Left renal cortex interstitium (tissue), 4 donors: ENCODE measurements at regions not wholly inside any gene's neighbourhood (a gene's known extent, or its start where the extent isn't known, plus 50 kb on each side); places are given as distances from the start of the nearest gene placed in this dataset.
"Not testable (repeated sequence)": the region's sequence is repeated elsewhere in the genome, so short reads cannot be mapped to it uniquely, and the experiment has no call there.

Experiments used
- DNase-seq, 4 donors: peaks; one replicate each; pipeline ENCODE4 v3.0.0-alpha.2; 2013; ENCODE audit warnings: low read depth in 4 of 4, low spot score in 2 of 4, missing footprints in 1 of 4

DNA sequence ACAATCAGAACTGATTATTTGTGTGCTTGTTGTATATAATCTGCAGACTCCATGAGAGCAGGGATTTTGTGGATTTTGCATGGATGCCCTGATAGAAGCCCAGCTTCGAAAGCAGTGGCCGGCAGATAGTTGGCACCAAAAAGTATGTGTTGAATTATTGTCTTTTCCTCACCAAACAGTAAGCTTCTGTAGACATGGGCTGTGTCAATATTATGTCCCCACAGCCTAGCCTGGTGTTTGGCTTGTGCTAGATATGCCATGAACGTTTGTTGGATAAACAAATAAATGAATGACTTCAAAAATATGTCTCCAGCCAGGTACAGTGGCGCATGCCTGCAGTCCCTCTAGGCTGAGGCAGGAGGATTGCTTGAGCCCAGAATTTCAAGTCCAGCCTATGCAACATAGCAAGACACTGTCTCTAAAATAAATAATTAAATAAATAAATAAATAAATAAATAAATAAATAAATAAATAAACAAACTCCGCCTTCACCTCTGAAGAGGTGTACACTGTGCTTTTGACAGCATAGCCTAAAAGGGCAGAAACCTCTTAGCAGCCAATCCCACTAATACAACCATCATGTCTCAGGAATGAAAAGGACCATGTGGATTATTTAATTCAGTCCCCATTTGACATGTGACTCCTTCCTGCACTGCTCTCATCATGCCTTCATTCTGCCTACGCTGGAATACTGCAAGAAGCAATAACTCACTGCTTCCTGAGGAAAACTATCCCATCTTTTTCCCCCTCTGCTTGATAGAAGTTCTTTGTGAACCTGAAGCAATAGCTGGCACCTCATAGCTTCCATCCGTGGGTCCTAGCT is 335.2 kb downstream of the FBXW7 start:
- no peak for DNase-seq

DNA sequence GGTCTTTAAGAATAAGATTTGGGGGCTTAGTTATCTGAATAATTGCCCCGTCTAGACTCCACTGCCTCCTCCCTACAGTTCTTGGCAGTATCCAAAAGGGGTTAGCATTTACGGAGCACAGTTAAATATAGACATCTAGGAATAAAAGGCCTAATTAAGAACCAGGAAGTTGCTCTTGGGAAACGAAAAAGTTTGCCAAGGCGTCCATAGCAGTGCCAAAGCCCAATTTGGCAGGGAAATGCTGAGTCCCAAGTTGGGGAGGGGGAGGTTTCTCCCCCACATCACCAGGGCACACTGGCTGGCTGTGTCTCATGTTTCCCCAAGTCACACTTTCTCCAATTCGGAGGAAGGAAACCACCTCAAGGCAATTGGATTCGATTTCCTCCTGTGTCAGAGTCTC is 338.7 kb downstream of the FBXW7 start:
- no peak for DNase-seq

DNA sequence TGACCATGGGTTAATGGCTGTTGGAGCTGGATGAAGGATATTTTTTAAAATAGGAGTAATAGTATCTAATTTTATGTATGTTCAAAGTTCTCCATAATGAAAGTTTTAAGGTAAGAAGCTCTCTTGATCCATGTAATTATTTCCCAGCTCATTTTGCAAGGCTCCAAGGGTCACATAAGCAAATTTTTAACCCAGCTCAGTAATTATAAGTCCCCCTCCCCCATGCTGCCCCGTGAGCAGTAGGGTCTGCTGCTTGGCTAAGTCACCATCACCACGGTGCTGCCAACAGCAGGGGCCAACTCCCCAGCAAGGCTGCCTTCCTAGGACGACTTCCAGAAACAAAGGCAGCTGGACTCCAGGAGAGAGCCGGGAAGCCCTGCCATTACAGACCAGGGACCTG is 340.0 kb downstream of the FBXW7 start:
- DNase-seq = no peak

DNA sequence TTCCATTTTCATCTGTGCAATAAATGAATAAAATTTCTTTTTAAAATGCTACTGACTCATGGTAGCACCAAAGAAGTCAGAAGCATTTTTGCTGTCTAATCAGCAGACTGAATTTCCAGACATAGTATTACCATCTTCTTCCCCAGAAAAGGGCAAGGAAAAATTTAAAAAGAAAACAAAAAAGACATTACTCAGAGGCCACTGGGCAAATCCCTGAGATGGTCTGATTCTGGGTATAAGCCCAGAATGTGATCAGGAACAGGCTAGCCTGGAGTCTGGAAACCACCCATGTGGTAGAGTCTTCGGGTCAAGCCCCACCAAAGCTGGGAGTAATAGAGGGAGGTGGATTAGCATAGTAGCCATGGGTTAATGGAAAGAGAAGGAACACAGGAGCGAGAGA is 342.8 kb downstream of the FBXW7 start:
- DNase-seq = no peak

DNA sequence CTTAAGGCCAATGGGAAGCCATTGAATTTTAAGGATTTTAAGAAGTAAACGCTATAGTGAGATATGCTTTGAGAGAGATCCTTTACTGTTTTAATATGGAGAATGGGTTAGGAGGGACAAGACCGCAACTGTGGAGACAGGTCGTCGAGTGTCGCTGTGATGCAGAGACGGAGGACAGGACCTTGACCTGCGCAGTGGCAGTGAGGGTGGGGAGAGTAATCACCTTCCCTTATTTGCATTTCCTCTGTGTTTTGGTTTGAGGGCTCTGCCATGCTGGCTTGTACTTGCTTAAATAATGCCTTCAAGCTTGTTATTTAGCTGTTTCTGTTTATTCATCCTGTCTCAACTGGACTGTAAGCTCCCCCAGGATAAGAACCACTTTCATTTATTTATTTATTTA is 345.0 kb downstream of the FBXW7 start:
- DNase-seq = no peak

DNA sequence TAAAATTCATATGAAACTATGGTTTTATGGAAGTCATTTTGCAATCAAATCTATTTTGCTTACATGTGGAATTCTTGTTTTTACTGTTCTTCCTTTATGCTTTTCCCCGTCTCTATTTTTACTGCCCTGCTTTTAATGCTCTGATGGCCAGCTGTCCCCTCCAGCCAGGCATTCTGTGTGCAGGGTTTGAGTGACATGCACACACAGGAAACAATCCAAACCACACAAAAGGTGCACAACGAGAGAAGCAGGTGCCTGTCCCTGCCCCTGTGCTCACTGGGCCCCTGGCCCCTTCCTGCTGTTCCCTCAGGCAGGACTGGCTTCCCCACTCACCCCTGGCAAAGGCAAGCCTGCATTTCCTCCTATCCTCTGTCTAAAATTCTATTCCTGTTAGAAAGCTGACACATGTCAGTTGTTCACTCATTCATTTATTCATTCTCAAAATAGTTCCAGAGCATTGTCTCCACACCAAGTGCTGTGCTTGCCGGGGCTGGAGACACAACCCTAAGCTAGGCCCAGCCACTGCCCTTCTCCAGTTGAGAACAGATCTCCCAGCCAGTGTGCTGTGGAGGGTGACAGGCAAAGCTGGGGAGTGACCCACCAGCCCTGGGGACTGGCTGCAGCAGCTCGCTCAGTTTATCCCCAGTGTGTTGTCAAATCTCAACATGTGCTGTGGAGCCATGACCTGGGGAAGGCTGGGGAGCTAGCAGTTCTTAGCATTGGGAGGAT is 346.3 kb downstream of the FBXW7 start:
- DNase-seq = no peak

DNA sequence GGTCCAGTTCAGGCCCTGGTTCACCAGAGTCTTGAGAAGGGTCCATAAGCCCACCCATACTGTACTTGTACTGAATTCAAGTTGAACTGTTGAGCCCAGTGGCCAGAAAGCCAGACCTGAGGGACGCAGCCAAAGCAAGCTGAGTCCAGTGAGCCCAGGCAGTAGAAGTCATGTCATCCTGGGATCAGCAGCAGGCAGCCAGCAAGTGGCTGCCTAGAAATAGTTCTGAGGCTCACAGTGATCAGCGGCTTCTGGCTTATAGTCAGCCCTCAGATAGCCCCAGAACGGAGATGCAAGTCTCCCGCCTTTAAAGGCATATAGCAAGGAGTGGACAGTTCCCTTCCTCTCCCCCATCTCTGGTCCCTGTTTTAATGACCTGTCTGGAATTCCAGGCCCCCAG is 347.1 kb downstream of the FBXW7 start:
- DNase-seq = no peak

DNA sequence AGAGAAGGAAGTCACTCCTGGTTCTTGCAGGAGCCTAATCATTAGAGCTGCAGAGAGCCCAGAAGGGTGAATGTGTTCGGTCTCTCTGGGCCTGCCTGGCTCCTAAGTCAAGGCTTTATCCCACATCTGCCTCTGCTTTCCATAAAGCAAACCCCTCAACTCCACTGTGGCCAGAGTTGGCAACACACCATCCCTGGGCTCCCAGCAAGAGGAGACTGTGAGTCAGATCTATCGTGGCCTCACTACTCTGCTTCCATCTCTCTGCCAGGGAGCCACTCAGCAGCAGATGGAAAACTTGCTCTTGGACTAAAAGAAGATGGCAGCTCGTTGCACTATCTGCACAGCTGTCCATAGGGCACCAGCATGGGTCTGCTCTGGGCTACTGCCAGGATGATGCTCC is 348.2 kb downstream of the FBXW7 start:
- no peak for DNase-seq

DNA sequence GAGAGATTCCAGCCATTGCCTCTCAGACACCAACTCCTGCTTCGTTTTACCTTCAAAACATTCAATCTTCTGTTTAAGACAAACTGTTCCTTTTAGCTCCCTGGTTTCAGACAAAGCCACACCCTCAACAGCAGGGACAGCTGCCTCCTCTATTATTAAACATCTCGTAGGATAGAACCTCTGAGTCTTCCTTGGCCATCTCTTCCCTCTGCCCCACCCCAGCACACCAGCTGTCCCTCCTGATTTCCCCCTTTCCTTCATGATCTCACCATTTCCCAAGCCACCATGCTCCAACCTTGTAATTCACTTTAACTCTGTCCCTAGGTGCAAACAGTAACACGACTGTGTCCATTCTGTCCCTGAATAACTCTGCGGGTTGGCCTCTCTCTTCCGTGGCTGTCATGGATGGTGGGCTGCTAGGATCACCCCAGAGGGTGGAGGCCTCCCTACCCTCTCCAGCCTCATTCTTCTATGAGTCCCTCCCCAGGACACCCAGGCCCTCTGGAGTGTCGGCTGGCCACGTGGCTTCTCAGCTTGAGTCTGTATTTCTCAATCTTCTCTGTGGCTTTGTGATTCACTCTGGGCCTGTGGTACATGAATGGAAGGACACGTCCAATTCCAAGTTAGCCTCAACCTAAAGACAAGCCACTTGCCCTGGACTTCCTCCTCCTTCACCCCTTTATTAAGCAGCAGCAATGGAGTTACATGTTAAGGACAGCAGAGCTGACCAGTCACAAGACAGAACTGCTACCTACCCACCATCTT is 349.9 kb downstream of the FBXW7 start:
- DNase-seq = no peak

DNA sequence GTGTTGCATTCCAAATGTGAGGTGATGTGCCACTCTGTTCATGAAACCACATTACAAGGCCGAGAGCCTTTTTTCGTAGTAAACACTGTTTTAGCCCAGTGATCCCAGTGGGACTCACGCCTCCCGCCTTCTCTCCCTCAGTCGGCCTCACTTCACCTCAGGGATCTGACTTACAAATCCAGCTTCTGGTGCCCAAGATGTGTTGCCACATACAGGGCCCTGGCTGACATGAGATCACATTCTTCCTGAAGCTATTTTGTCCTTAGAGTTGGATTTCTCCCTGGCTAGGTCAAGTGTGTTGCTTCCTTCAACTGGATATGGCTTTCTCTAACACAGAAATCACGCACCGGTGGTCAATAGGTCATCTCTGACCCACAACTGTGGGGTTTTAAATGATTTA is 354.7 kb downstream of the FBXW7 start:
- DNase-seq = no peak

DNA sequence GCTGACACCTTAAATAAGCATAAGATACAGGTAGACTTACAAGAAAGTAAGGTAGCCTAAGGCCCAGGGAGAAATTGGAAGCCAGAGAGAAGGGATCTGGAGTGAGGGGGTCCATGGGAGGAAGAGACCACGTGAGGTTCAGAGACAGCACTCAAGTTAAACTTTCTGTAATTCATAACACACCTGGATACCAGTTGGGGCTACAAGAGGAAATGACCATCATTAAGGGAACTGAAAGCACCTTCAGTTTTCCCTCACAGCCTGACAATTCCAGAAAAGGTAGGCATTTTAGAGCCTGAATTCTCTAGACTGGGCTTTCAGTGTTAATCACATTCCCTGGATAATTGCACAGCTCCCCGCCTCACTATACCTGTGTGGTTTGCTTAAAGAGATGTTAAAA is 355.5 kb downstream of the FBXW7 start:
- no peak for DNase-seq

DNA sequence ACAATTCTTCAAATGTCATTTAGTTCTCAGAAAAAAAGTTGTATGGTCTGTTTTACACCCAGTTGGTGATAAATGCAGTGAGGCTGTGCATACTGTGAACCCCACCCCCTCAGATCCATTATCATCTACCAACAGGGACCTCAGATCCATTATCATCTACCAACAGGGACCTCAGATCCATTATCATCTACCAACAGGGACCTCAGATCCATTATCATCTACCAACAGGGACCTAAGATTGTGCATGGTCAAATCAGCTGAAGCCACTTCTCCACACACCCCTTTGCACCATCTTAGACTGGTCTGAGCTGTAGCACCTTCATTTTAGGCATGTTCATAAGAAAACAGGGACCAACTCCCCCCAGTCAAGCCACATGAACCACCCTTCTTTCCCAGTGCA is 358.4 kb downstream of the FBXW7 start:
- not testable (repeated sequence) for DNase-seq

DNA sequence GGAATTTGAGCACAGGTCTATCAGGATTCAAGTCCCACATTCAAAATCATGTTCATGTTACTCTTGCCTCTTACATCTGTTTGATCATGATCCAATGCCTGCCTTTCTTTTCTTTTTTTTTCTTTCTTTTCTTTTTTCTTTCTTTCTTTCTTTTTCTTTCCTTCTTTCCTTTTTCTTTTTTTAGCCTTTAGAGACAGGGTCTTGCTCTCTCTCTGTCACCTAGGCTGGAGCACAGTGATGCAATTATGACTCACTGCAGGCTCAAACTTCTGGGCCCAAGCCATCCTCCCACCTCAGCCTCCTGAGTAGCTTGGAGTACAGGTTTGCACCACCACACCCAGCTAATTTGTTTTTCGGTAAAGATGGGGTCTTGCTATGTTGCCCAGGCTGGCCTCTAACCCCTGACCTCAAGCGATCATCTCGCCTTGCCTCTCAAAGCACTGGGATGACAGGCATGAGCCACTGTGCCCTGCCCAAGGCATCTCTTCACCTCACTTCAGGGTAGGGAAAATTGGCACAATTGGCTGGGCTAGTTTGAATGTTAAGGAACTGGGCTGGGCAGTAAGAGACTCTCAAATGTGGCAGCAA is 359.2 kb downstream of the FBXW7 start:
- DNase-seq = no peak

DNA sequence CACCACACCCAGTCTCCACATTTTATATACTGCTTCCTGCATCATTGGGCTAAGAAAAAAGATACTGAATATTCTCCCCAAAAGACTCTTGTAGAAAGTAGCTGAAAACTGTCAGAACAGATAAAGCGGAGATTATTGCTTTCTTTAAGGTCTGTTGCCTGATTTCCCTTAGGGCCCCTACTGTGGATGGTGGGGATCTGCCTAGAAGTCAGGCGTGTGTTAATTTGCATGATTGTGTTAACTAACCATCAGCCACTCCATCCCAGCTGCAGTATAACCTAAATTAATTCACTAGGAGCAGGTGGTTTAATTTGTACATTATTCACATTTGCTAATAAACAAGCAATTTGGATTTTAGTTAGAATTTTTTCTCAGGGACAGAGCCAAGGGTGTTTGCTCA is 360.3 kb downstream of the FBXW7 start:
- DNase-seq = no peak

DNA sequence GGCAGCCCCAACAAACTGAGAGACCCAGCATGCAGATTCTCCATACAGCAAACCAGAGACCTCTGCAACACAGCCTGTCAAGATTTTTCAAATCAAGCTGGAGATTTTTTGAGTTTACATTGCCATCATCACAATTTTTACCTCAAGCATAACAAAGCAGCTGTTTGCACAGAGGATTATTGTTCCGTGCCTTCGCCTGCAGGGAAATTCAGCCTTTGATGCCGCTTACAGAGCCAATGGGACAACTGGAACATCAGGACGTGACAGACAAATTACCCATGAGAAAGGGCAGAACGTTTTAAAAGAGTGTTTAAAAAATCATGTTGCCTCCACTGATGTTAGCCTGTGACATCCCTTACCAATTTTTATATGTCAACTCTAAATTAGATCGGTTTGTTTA is 363.7 kb downstream of the FBXW7 start:
- no peak for DNase-seq

DNA sequence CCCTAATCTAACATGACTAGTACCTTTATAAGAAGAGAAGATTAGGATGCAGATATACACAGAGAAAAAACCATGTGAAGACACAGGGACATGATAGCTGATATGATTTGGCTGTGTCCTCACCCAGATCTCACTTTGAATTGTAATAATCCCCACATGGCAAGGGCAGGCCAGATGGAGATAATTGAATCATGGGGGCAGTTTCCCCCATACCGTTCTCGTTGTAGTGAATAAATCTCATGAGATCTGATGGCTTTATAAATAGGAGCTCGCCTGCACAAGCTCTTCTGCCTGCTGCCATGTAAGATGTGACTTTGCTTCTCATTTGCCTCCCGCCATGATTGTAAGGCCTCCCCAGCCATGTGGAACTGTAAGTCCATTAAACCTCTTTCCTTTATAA is 364.3 kb downstream of the FBXW7 start:
- no peak for DNase-seq

DNA sequence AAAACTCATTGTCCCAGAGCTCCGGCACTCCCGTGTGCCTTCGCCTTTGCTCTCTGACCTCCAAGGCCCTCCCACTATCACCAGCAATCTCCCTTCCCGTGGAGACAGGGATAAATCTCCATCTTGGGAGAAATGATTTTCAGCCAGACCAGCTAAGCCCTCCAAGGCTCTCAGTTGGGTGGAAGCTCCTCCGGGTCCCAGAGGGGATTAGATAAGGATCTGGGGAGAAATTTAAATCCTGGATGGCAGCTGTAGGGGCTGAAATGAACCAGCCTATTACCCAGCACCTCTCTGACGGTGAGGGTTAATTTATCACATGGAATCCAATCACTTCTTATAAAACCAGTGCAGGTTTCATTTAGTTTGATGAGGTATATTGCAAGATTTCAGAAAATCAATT is 366.2 kb downstream of the FBXW7 start:
- DNase-seq = no peak

DNA sequence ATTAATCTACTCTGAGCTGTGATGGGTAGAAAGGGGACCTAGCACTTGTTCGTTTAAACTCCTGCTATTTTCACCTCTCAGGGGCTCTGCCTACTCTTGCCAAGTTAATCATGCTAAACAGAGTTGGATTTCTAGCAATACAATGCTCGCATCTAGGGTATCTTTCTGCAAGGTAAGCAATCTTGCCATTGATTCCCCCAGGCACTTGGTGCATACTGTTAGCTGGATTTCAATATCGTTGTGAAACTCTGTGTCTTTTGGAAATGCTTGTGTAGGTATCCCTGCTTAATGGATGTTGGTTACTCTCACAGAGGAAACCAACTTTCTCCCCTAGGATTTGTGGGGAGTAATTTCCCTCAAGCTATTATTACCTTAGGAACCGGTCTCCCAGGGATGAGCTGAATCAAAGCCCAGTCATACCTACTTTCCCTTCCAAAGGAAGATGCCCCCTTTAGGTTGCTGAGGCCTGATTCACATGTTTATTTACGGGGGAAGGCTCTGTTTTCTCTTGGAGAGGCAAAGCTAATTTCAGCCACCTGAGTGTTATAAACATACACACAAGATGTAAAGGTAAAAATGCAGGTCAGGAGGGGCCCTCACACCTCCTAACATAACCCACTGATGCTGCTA is 366.8 kb downstream of the FBXW7 start:
- no peak for DNase-seq

DNA sequence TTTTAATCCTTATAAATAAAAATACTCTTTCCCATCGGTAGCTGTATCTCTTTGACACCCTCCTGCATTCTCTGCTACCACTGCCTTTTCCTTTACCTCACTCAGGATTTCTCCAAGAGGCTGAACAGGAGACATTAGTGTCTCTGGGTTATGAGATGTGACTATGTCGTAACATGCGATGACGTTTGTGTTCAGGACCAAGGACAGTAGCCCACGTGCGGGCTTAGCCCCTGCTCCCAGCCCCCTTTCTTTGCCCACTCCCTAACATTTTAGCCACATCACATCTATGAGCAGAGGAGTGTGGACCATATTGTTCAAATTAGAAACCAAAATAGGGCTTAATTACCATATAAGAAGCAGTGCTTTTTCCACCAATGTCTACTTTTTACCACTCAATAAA is 369.3 kb downstream of the FBXW7 start:
- DNase-seq = peak in 3 of 4 donors; percentile 24 to 53 (median 24)

DNA sequence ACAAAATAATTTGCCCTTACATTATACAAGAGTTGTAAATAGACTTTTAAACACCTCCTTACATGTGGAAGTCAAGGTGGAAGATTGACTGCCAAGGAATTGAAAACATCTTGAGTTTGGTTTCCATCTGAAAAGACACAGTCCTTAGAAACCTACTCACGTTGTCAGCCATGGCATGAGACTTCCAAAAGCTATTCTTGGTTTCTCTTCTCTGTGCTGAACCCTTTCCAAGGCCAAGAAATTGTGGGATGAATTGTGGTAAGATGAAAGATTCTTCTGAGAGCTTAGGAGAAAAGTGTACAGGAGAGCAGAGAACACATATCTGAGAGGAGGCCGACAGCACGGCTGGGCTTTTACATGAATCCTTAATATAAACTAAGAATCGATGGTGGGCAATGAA is 370.0 kb downstream of the FBXW7 start:
- DNase-seq = no peak

DNA sequence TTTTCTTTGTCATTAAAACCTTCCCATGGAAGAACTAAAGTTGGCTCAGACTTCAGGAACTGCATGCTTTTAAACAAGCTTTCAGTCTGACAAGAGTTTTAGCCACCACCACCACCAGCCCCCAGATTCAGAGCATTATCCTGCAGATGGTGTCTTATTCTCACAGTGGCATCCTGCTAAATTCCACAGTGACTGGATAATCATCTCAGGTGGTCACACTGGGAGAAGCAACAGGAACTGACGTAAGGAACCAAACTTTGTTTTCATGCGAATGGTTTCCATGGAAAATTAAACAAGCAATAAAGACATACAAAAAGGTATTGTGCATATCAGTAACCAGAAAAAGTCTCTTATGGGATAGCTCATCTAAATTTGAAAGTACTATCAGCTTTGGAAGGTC is 370.7 kb downstream of the FBXW7 start:
- DNase-seq = no peak
